RWPE2 (cell line): ENCODE measurements at regions not wholly inside any gene's neighbourhood (a gene's known extent, or its start where the extent isn't known, plus 50 kb on each side); places are given as distances from the start of the nearest gene placed in this dataset.
"Not testable (repeated sequence)": the region's sequence is repeated elsewhere in the genome, so short reads cannot be mapped to it uniquely, and the experiment has no call there.

Source experiments
- ATAC-seq: fragments of 200-7000 bp; cut with Tn5 transposase; 3 replicates; pipeline ENCODE4 v1.9.1; 2021; ENCODE audit warnings: low read depth
- DNase-seq: peaks from one replicate; pipeline ENCODE4 v3.0.0-alpha.2; 2020; ENCODE audit warnings: low spot score
- H3K27ac ChIP-seq: fragments of 450-650 bp; 2 replicates; pipeline ENCODE4 v1.5.1; 2017; ENCODE audit warnings: mild to moderate bottlenecking; ENCODE audit not compliant: poor library complexity, severe bottlenecking
- H3K27me3 ChIP-seq: fragments of 250-450 bp; sonication (Bioruptor Pico); 2 replicates; pipeline ENCODE4 v1.5.1; 2021; ENCODE audit warnings: mild to moderate bottlenecking, moderate library complexity; ENCODE audit not compliant: insufficient read depth, poor library complexity, severe bottlenecking
- H3K36me3 ChIP-seq: fragments of 250-450 bp; sonication (Bioruptor Pico); 2 replicates; pipeline ENCODE4 v1.5.1; 2020; ENCODE audit warnings: low read depth, mild to moderate bottlenecking, moderate library complexity
- H3K4me1 ChIP-seq: fragments of 250-450 bp; sonication (Bioruptor Pico); 2 replicates; pipeline ENCODE4 v1.5.1; 2021; ENCODE audit warnings: mild to moderate bottlenecking, moderate library complexity; ENCODE audit not compliant: insufficient read depth, poor library complexity, severe bottlenecking
- H3K4me3 ChIP-seq: fragments of 250-450 bp; sonication (Bioruptor Pico); 2 replicates; pipeline ENCODE4 v1.5.1; 2021; ENCODE audit warnings: mild to moderate bottlenecking, moderate library complexity; ENCODE audit not compliant: severe bottlenecking
- H3K9me3 ChIP-seq: fragments of 250-450 bp; sonication (Bioruptor Pico); 2 replicates; pipeline ENCODE4 v1.5.1; 2021; ENCODE audit warnings: mild to moderate bottlenecking, moderate library complexity; ENCODE audit not compliant: severe bottlenecking
- CTCF ChIP-seq: fragments of 450-650 bp; IDR thresholded peaks from one replicate; pipeline ENCODE4 v1.5.1; 2017; ENCODE audit warnings: mild to moderate bottlenecking, moderate library complexity; ENCODE audit not compliant: poor library complexity, severe bottlenecking

GRCh38 chr17:34071886-34072420 lies 183.1 kb upstream of the CCL2 start:
- no peak for DNase-seq
- H3K9me3 ChIP-seq: no peaks in the 10 kb centered on the region
- no peaks in the 10 kb centered on the region for H3K27me3 ChIP-seq
- no peak for ATAC-seq
- H3K27ac ChIP-seq: no peak overlapping the region
- no peaks in the 10 kb centered on the region for H3K36me3 ChIP-seq
- H3K4me3 ChIP-seq: no peak overlapping the region
- no peak for TF ChIP-seq CTCF
- no peaks in the 10 kb centered on the region for H3K4me1 ChIP-seq

GRCh38 chr17:34075076-34075475 lies 180.0 kb upstream of the CCL2 start:
- TF ChIP-seq CTCF: no peak
- H3K36me3 ChIP-seq: no peaks in the 10 kb centered on the region
- no peaks in the 10 kb centered on the region for H3K4me1 ChIP-seq
- no peaks in the 10 kb centered on the region for H3K27me3 ChIP-seq
- no peaks in the 10 kb centered on the region for H3K9me3 ChIP-seq
- H3K27ac ChIP-seq: no peak overlapping the region
- no peak for ATAC-seq
- no peak overlapping the region for H3K4me3 ChIP-seq
- no peak for DNase-seq

GRCh38 chr17:34076743-34077631 lies 178.1 kb upstream of the CCL2 start:
- no peaks in the 10 kb centered on the region for H3K4me1 ChIP-seq
- TF ChIP-seq CTCF: no peak
- no peak overlapping the region for H3K27ac ChIP-seq
- no peaks in the 10 kb centered on the region for H3K9me3 ChIP-seq
- no peak overlapping the region for H3K4me3 ChIP-seq
- DNase-seq: no peak
- H3K36me3 ChIP-seq: no peaks in the 10 kb centered on the region
- no peak for ATAC-seq
- H3K27me3 ChIP-seq: no peaks in the 10 kb centered on the region

- Histone ChIP-seq H3K36me3 (no peaks in the 10 kb centered on the region), H3K4me3 (no peak overlapping the region), H3K9me3 (no peaks in the 10 kb centered on the region), H3K27me3 (no peaks in the 10 kb centered on the region), H3K27ac (no peak overlapping the region), H3K4me1 (no peaks in the 10 kb centered on the region)
- ATAC-seq: no peak
- DNase-seq: no peak
- TF ChIP-seq CTCF: peak; percentile 33
Observed at GRCh38 chr17:34081269-34081668, 173.8 kb upstream of the CCL2 start.

GRCh38 chr17:34082404-34082803 lies 172.7 kb upstream of the CCL2 start:
- ATAC-seq (no peak), DNase-seq (no peak)
- H3K27me3 ChIP-seq: no peaks in the 10 kb centered on the region
- no peak for TF ChIP-seq CTCF
- no peaks in the 10 kb centered on the region for H3K4me1 ChIP-seq
- H3K36me3 ChIP-seq: no peaks in the 10 kb centered on the region
- H3K4me3 ChIP-seq: no peak overlapping the region
- no peak overlapping the region for H3K27ac ChIP-seq
- H3K9me3 ChIP-seq: no peaks in the 10 kb centered on the region

GRCh38 chr17:34089042-34089441 lies 166.0 kb upstream of the CCL2 start:
- not testable (repeated sequence) for H3K36me3 ChIP-seq, H3K4me1 ChIP-seq, H3K27me3 ChIP-seq, H3K4me3 ChIP-seq, H3K9me3 ChIP-seq, H3K27ac ChIP-seq, ATAC-seq, DNase-seq
